ENCODE measurements at regions not wholly inside any gene's neighbourhood (a gene's known extent, or its start where the extent isn't known, plus 50 kb on each side); places are given as distances from the start of the nearest gene placed in this dataset.

DNA sequence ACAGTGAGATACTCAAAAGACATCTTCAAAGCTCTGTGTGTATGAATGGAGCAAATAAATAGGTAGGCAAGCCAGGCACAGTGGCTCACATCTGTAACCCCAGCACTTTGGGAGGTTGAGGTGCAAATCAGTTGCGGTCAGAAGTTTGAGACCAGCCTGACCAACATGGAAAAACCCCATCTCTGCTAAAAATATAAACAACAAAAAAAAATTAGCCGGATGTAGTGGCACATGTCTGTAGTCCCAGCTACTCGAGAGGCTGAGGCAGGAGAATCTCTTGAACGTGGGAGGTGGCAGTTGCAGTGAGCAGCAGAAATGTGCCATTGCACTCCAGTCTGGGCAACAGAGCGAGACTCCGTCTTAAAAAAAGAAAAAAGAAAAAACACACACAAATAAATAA, 945.1 kb upstream of the PIK3C3 start:
- DNase-seq = no peak

- no peak for DNase-seq
Observed at GRCh38 chr18:41004324-41004723, 950.7 kb upstream of the PIK3C3 start.

- DNase-seq = no peak
Observed at GRCh38 chr18:40995529-40995928, 959.5 kb upstream of the PIK3C3 start.

DNA sequence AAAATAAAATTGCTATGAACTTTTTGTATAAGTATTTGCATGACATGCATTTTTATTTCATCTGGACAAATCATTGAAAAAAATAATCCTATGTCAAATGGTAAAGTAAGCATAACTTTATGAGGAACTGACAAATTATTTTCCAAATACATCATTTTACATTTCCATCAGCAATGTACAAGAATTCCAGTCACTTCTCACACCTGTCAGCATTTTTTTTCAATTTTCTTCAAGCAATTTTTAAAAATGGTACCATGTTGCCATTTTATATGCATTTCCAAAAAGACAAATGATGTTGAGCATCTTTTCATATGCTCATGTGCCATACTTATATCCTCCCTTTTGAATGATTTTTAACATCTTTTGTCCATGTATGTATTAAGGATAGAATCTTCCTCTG, 961.7 kb upstream of the PIK3C3 start:
- no peak for DNase-seq

GRCh38 chr18:40987581-40987980, 967.5 kb upstream of the PIK3C3 start:
- DNase-seq = no peak

DNA sequence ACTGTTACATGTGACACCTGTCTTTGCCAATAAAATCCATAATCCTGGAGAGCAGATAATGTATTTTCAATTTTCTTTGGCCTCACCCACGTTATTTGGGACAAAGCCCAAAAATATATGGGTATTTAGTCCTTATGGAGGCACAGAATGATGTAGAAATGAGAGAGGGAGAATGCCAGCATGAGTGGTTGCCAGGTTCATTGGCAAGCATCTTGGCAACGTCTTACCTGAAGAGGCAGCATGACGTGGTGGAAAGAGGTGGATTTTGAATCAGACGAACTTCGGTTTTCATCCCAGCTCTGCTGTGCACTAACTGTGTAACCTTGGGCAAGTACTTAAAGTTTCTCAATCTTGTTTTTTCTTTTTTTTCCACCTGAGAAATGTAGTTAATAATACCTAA, 969.6 kb upstream of the PIK3C3 start:
- DNase-seq = no peak

- DNase-seq = no peak
Observed at GRCh38 chr18:40984856-40985255, 970.2 kb upstream of the PIK3C3 start.

GRCh38 chr18:40983835-40984234, 971.2 kb upstream of the PIK3C3 start:
- no peak for DNase-seq

DNA sequence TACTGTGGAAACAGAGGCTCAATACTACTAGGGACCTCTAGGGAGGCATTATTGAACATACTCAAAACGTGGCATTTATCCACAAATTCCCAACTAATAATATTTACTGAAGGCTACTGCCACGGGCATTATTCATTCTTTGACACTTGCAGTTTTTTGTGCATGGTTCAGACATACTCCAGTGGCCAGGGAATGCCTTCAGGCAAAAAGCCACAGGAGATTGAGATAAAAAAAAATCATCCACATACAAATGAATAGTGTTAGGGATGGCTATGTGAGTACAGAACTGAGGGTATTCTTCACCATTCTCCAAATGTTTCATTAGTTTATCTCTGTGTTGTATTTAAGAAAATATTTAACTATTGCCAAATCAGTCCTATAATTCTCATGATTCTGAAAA, 974.9 kb upstream of the PIK3C3 start:
- DNase-seq = no peak

GRCh38 chr18:40976050-40976449, 979.0 kb upstream of the PIK3C3 start:
- no peak for DNase-seq

GRCh38 chr18:40974448-40974847, 980.6 kb upstream of the PIK3C3 start:
- DNase-seq = no peak

DNA sequence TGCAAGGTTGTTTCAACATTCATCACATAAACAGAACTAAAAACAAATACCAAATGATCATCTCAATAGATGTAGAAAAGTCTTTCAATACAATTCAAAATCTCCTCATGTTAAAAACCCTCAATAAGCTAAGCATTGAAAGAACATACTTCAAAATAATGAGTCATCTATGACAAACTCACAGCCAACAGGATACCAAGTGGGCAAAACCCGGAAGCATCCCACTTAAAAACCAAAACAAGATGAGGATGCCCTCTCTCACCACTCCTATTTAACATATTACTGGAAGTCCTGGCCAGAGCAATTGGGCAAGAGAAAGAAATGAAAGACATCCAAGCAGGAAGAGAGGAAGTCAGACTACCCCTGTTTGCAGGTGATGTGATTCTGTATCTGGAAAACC, 992.2 kb upstream of the PIK3C3 start:
- DNase-seq = no peak

DNA sequence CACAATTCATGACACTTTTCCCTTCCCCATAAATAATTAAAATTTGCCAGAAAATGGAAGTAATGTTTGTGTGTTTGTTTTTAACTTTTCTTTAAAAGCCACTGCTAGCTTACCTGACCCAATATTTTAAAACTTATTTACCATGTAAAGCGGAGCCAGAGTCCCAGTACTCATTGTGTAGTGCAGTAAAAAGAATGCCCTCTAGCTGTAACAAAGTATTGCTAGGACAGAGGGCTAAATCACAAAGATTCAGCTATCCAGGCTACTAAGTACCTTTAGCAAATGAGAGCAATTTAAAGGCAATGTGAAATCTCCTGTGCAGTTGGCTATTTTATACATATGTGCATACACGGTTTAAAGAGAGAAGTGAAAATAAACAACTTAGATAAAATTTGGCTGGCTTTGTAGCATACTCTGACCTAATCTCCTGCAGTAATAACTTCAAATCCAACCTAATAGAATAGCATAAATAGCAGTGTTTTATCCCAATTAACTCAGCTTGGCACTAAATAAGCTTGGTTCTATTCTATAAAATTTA, 997.4 kb upstream of the PIK3C3 start:
- no peak for DNase-seq

GRCh38 chr18:40956213-40956612, 998.8 kb upstream of the PIK3C3 start:
- no peak for DNase-seq

DNA sequence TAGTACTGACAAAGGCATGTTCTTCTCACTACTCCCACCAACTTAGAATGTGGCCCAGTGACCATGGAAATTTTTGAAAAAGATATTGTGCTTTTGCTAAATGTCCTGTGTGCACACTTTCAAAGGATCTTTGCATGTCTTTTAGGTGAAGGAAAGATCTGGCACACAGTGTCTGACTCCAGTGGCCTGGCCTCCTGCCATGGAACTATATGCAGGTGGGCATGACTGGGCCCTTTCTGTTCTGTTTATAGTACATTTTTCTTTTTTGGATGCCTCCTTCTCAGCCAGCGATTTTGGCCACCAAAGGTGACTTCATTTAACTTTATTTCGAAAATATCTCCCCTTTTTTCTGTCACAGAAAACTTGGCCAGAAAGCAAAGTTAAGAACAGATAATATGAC, 999.7 kb upstream of the PIK3C3 start:
- DNase-seq = no peak

DNA sequence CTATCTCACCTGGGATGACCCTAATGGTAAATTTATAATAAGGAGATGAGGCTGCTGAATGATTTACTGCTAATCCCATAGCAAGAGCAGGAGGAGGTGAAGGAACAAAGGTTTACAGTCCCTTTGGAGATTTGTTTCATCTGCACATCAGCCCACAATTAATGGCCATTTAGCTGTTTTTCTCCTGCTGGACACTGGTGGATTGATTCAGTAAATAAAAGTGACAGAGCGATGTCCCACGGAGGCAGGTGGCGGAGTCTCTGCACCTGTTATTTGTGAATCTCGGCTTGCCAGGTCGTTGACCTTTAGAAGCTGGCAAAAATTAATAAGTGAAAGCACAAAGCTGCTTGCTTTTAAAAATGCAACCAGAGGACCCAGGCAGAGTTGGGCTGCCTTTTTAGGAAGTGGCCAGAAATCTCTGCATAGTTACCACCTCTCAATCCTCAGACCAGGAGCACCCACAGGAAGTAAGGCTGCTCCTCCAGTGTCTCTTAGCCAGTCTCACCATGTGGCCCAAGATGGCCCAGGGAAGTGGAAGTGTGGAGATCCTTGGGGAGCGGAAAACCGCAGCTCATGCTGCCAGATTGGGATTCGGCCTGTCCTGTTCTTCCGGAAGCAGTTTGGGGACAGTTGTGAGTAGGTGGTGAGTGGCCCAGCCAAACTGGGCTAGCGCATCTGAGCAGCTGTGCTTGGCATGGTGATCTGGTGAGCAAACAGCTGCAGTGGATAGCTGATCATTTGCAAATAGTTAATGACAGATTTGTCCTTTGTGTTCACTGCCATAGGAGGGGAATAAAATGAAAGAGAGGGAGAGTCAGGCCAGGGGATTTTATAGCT, 1005.7 kb upstream of the PIK3C3 start:
- DNase-seq = no peak

GRCh38 chr18:40944576-40944975, 1010.5 kb upstream of the PIK3C3 start:
- no peak for DNase-seq

- no peak for DNase-seq
Observed at GRCh38 chr18:40939656-40940515, 1015.1 kb upstream of the PIK3C3 start.

GRCh38 chr18:40938615-40939014, 1016.4 kb upstream of the PIK3C3 start:
- DNase-seq = no peak

DNA sequence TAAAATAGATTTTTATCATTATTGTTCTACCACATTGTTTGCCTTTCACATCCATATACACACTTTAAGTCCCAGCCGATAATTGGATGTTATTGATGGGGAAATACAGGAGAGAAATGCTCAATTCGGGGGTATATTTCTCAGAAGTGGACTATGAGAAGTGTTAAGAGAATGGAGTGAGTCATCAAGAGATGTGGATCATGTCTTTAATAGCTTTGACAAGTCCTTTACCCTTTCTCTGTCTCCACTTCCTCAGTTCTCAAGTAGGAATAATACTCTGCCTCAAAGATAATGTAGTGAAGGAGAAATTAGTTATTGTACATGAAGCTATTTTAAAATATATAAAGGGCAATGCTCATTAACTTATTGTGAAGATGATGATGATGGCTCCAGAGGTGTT, 1017.6 kb upstream of the PIK3C3 start:
- DNase-seq = no peak

DNA sequence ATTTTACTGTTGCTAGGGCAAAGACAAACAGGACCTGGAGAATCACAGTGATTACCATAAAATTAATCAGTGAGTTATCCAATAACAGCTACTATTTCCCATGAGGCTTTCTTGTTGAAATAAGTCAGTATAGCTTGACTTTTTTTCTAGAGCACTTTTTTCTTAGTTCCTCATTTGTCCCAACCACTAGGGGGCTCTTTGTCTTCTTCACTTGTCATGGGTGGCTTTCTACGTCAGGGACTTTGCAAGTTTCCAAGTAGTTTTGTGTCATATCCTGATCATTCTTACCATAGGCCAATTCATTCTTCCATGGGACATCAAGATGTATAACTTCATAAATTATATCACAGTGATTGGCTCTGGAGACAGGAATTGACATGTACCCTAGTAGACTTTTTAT, 1019.6 kb upstream of the PIK3C3 start:
- no peak for DNase-seq

GRCh38 chr18:40932862-40933261, 1022.2 kb upstream of the PIK3C3 start:
- no peak for DNase-seq

GRCh38 chr18:40930211-40930882, 1024.7 kb upstream of the PIK3C3 start:
- DNase-seq = no peak

All from cerebellar nuclear complex (tissue), 1 donor.